AG08396 (cell line): ENCODE measurements at regions not wholly inside any gene's neighbourhood (a gene's known extent, or its start where the extent isn't known, plus 50 kb on each side); places are given as distances from the start of the nearest gene placed in this dataset.

Source experiments
- DNase-seq: peaks from one replicate; pipeline ENCODE4 v3.0.0; 2012; ENCODE audit warnings: low spot score, mixed read lengths

GRCh38 chr9:12933957-12934356 is 159.1 kb downstream of the LURAP1L start:
- peak; percentile 10 for DNase-seq

GRCh38 chr9:12934545-12935272 is 159.9 kb downstream of the LURAP1L start:
- no peak for DNase-seq

GRCh38 chr9:12935714-12936113 is 160.9 kb downstream of the LURAP1L start:
- DNase-seq: no peak

- no peak for DNase-seq
Measured at GRCh38 chr9:12954441-12954840, 179.6 kb downstream of the LURAP1L start.

GRCh38 chr9:12955510-12956163 is 180.8 kb downstream of the LURAP1L start:
- no peak for DNase-seq

GRCh38 chr9:12956261-12956660 is 181.4 kb downstream of the LURAP1L start:
- no peak for DNase-seq

- no peak for DNase-seq
Measured at GRCh38 chr9:12956805-12957204, 182.0 kb downstream of the LURAP1L start.

- no peak for DNase-seq
Measured at GRCh38 chr9:12958279-12958678, 183.5 kb downstream of the LURAP1L start.

- no peak for DNase-seq
Measured at GRCh38 chr9:12958708-12959107, 183.9 kb downstream of the LURAP1L start.

GRCh38 chr9:12961276-12961809 is 186.5 kb downstream of the LURAP1L start:
- no peak for DNase-seq

- DNase-seq: no peak
Measured at GRCh38 chr9:12963537-12963936, 188.7 kb downstream of the LURAP1L start.

GRCh38 chr9:12964271-12964670 is 189.5 kb downstream of the LURAP1L start:
- DNase-seq: no peak

GRCh38 chr9:12965303-12965702 is 190.5 kb downstream of the LURAP1L start:
- DNase-seq: no peak

GRCh38 chr9:12968093-12968492 is 193.3 kb downstream of the LURAP1L start:
- DNase-seq: no peak

- no peak for DNase-seq
Measured at GRCh38 chr9:12972608-12973589, 198.1 kb downstream of the LURAP1L start.

- DNase-seq: no peak
Measured at GRCh38 chr9:12973710-12974109, 198.9 kb downstream of the LURAP1L start.

GRCh38 chr9:12974671-12975070 is 199.9 kb downstream of the LURAP1L start:
- DNase-seq: no peak

- no peak for DNase-seq
Measured at GRCh38 chr9:12975496-12975895, 200.7 kb downstream of the LURAP1L start.

GRCh38 chr9:12980085-12980851 is 205.4 kb downstream of the LURAP1L start:
- DNase-seq: no peak

- no peak for DNase-seq
Measured at GRCh38 chr9:12988258-12988657, 213.4 kb downstream of the LURAP1L start.

GRCh38 chr9:12989669-12990068 is 214.8 kb downstream of the LURAP1L start:
- DNase-seq: no peak
